ENCODE measurements at regions not wholly inside any gene's neighbourhood (a gene's known extent, or its start where the extent isn't known, plus 50 kb on each side); places are given as distances from the start of the nearest gene placed in this dataset.

DNA sequence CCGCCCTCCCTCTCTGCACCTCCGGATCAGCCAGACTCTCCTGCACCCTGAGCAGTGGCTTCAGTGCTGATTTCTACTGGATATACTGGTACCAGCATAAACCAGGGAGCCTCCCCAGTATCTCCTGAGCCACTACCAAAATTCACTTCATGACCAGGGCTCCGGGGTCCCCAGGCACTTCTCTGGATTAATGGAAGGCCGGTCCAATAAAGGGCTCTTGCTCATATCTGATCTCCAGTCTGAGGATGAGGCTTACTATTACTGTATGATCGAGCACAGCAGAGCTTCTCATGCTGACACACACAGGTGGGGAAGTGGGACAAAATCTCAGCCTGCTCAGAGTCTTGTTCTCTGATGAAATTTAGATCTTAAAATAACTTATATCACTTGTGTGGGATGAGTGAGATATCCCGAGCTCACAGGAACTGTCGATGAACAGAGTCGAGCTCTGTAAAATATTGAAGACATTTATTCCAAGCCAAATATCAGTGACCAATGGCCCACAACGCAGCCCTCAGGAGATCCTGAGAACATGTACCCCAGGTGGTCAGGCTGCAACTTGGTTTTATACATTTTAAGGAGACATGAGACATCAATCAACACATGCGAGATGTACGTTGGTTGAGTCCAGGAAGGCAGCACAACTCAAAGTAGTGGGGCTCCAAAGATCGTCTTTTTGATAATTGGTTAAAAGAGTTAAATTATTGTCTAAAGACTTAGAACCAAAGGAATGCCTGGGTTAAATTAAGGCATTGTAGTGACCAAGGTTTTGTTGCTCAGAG, 93.0 kb upstream of the TOP3B start:
- DNase-seq (ENCODE audit: low spot score), result no peak

- DNase-seq (ENCODE audit: low spot score), result no peak
Observed at GRCh38 chr22:22074634-22075381, 92.2 kb upstream of the TOP3B start.

DNA sequence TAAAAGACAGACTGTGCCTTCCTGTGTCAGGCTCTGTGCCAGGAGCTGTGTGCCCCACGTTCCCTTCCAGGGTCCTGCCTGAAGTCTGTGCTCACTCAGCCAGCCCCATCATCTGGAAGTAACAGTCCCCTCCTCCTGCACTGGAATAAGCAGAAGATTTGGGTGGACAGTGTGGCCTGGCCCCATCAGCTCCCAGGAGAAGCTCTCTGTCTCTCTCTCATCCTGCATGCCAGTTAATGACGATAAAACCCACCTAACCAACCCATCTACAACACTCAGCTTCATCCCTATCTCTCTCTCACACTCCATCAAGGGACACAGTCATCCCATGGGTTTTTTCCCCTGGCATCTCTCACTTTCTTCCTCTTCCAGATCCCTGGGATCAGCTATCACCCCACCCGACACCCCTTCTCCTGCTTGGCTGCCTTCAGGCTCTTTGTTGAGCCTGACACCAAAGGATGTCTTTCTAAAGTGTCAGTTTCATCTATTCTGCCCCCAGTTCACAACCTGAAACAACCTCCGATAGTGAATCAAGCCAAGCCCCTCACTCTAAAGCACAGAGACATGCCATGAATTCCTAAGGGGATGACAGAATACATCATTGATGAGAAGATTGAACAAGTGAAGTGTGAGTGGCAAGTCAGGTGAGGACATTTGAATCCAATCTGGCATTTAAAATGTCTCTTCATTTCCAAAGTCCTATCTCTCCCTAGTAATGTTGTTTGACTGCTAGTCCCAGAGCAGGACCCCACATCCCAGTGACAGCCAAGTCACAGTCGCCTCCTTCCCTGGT, 91.4 kb upstream of the TOP3B start:
- no peak for DNase-seq (ENCODE audit: low spot score)

DNA sequence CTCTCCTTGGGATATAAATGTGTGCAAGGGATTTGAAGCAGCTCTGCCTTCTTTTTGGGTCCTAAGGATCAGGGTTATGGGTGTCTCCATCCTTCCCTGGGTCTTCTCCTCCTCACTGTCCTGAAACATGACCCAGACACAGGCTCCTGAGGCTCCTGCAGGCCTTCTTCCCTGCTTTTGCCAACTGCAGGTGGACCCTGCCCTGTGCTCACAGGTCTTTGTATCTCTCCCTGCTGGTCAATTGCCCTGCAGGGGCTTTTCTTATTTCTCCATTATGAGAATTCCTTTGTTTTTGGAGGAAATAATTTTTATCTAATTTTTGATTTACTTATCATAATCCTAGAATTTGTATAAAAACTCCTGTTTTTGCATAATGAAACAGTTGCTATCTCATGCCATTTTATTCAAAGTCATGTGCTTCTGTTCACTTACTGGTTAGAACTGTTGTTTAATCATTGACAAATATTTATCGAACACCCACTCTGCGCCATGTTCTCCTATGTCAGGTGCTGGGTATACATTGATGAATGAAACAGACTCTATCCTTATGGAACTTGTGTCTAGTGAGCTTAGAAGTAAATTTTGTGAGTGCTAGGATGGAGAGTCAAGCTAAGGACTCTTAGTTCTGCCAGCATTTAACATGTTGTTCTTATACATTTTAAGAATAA, 89.7 kb upstream of the TOP3B start:
- DNase-seq (ENCODE audit: low spot score), result no peak

DNA sequence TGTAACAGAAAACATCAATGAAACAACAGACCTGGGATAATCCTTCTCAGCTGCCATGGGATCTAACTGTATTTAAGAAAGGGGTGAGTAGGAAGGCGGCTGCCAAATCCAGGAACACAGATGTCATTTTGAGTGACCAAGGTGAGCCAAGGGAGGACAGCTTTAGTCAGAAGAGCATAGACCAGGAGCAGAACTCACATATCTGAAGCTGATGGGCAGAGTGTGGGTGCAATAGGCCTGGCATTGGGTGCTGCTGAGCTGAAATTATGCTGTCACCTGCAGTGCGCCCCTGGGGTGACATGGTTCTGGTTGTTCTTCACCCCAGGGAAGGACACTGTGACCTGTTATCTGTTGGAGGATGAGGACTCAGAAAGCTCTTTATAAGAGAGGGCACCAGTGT, 88.9 kb upstream of the TOP3B start:
- DNase-seq (ENCODE audit: low spot score), result no peak

- DNase-seq (ENCODE audit: low spot score), result no peak
Observed at GRCh38 chr22:22070371-22070824, 87.8 kb upstream of the TOP3B start.

DNA sequence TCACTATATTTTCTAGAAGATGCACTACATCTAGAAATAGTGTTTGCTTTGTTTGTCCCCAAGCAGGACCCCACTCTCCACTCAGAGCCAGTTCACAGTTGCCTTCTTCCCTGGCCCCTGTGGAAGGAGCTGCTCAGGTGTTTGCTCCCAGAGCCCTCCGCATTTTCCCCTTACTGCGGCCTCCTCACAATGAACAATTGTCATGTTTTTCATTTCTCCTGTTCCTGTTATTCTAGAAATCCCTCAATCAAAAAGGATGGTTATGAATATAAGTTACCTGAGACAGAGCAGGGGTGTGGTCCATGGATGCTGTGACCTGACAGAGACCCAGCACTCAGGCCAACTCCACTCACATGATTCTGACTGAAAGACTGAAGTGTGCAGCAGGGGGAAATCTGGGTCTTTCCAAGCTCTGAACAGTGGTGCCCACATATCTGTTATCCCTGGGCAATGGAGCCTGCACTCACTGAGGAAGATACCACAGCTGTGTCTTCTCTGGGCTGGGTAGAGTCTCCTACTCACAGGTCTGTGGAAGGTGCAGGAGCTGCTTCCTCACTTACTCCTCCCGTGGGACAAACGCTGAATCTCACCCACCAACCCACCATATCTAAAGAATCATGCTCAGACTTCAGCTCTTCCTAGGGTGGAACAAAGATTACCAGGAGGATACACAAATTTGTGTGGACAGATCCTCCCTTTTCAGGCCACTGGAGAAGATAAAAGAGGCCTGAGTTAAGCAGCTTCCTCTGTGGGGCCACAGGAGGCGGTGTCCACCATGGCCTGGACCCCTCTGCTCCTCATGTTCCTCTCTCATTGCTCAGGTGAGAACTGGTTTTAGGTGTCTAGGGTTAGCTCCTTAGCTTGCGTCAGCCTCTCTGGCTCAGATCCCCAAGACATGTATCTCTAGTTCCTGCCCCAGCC, 87.1 kb upstream of the TOP3B start:
- DNase-seq (ENCODE audit: low spot score), result no peak

DNA sequence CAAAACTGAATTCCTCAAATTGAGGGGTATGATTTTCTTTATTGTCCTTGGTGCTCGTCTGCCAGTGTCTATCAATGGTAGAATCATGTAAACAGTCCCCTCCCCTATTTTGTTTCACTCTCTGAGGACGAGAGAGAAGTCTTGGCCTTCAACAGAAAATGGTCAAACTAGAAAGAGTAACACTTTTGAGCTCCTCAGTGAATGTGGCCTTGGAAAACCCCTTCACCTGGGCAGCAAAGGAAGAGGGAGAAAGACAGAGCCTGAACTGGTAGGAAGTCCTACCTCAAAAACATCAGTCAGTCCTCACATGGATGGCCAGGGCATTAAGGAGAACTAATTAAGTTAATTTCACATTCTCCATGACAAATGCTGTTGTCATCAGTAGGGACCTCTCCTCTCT, 86.1 kb upstream of the TOP3B start:
- no peak for DNase-seq (ENCODE audit: low spot score)

GRCh38 chr22:22068025-22068424, 85.4 kb upstream of the TOP3B start:
- no peak for DNase-seq (ENCODE audit: low spot score)

DNA sequence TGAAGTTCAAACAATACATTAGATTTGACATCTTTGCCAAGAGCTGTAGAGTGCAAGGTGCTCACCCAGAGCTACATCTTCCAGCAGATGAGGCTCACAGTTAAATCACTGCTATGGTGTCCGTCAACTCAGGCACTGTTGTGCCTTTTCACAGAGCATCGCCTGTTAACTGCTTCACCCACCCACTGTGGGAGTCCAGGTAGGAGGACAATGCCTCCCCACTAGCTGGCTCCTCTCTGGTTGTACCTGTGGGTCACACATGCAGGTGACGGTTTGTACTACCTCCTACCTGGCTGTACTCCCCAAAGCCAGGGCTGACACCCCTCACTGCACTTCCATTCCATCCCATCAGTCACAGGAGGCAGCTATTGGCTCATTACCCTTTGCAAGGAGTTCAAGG, 84.6 kb upstream of the TOP3B start:
- no peak for DNase-seq (ENCODE audit: low spot score)

GRCh38 chr22:22064580-22064979, 82.0 kb upstream of the TOP3B start:
- no peak for DNase-seq (ENCODE audit: low spot score)

GRCh38 chr22:22062306-22062793, 79.8 kb upstream of the TOP3B start:
- no peak for DNase-seq (ENCODE audit: low spot score)

DNA sequence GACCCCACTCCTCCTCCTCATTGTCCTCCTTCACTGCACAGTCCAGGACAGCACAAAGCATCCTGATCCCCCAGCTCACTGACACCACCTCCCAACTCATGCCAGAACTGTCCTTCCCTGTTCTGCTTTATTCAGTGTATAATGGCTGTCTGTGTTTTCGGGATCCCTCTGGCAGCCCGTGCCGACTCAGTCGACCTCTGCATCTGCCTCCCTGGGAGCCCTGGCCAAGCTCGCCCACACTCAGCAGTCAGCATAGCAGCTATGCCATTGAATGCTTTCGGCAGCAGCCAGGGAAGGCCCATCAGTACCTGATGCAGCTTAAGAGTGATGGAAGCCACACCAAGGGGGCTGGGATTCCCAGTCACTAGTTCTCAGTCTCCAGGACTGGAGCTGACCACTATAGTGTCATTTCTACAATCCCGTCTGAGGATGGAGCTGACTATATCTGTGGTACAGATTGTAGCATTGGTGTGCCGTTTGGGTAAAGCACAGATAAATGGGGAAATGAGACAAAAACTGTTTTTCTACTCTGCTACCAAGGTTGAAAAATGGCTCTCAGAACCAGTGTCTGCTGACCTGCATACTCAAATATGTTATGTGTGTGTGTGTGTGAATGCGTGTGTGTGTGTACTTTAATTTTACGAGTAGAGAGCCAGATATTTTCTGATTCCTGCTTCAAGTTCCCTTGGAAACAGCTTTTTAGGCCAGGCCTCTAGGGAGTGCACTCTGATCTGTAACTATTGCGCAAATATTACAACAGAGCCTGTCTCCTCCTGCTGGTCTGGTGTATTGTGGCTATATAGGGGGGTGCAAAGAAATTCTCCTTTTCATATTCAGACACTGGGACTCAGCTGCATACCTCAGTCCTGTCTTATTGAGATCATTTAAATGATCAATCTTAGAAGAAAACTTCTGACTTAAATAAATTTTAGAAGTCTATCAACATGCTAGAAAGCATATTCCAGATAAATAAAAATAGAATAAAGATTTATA, 78.8 kb upstream of the TOP3B start:
- DNase-seq (ENCODE audit: low spot score), result no peak

GRCh38 chr22:22060200-22061084, 77.9 kb upstream of the TOP3B start:
- no peak for DNase-seq (ENCODE audit: low spot score)

- no peak for DNase-seq (ENCODE audit: low spot score)
Observed at GRCh38 chr22:22059291-22060002, 76.9 kb upstream of the TOP3B start.

DNA sequence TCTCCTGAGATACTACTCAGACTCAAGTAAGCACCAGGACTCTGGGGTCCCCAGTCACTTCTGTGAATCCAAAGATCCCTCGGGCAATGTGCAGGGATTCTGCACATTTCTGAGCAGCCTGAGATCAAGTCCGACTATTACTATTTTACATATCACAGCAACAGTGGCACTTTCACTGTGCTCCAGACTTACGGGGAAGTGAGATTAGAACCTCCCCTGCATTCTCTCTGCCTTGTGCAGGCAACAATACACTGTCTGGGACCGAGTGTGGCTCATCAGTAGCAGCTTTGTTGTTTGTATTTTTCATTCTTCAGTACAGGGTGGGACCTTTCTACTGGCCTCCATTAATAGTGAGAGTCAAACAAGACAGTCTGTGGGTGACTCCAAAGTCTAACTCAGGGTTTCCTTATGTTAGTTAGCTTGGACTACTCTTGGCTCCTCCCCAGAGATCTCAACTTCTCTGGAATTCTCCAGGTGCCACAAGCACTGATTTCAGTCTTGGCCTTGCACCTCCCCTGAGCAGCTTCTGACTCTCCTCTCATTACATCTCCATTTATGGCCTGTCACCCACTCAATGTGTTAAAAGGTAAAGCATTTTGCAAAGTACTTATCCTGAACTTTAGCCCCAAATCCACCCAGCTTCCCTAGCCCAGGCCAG, 76.2 kb upstream of the TOP3B start:
- DNase-seq (ENCODE audit: low spot score), result no peak

DNA sequence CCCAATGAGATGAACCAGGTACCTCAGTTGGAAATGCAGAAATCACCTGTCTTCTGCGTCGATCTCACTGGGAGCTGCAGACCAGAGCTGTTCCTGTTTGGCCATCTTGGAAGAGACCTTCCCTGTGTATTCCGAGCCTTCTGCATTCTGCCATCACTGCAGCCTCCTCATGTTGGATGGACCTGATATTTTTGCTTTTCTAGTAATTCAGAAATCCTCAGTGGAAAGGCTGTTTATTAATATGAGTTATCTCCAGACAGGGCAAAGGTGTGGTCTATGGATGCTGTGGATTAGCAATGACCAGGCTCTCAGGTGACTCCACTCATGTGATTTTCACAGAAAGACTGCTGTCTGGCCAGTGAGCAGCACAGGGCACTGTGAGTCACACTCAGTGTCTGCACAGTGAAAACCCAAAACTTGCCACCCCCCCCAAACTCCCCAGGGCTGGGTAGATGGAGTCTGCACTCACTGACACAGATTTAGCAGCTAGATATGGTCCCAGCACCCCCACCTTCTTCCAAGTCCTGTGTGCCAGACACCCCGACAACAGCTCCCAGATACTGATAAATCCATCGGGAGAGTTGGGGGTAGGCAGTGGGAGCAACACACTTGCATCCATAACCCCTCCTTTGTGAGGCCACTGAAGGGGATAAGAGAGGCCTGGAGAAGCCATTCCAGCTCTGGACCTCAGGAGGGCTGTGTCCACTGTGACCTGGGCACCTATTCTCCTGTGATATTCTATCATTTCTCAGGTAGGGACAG, 75.2 kb upstream of the TOP3B start:
- DNase-seq (ENCODE audit: low spot score), result no peak

Measured in CD4-positive, alpha-beta T cell treated with Interleukin-6 at 100 ng/mL for 8 hours (primary cell).